SK-N-MC (cell line): ENCODE measurements at regions not wholly inside any gene's neighbourhood (a gene's known extent, or its start where the extent isn't known, plus 50 kb on each side); places are given as distances from the start of the nearest gene placed in this dataset.
"Not testable (repeated sequence)": the region's sequence is repeated elsewhere in the genome, so short reads cannot be mapped to it uniquely, and the experiment has no call there.

ENCODE experiments used
- DNase-seq: peaks from one replicate; pipeline ENCODE4 v3.0.0-alpha.2; 2011; ENCODE audit warnings: low read depth, low spot score
- H3K27ac ChIP-seq: fragments of 200-600 bp; sonication (generic); 2 replicates; pipeline ENCODE4 v1.5.1; 2016; ENCODE audit warnings: mixed run types
- H3K36me3 ChIP-seq: fragments of 200-600 bp; sonication (generic); 2 replicates; pipeline ENCODE4 v1.6.1; 2017; ENCODE audit warnings: antibody characterized with exemption, low read length, mixed read lengths; ENCODE audit not compliant: insufficient read depth
- H3K4me3 ChIP-seq: fragments of 200-600 bp; sonication (generic); 2 replicates; pipeline ENCODE4 v1.5.1; 2016
- H3K9ac ChIP-seq: fragments of 200-600 bp; sonication (generic); 2 replicates; pipeline ENCODE4 v1.8.0; 2017; ENCODE audit warnings: mixed run types, mixed read lengths; ENCODE audit not compliant: insufficient read length
- H3K9me3 ChIP-seq: fragments of 200-600 bp; sonication (generic); 2 replicates; pipeline ENCODE4 v1.6.1; 2017; ENCODE audit warnings: low read depth, mild to moderate bottlenecking, antibody characterized with exemption, low read length, moderate library complexity, mixed read lengths
- EZH2 ChIP-seq: fragments of 200-600 bp; sonication (generic); IDR thresholded peaks from one replicate; pipeline ENCODE4 v1.6.1; 2017; ENCODE audit warnings: antibody characterized with exemption
- FOXP2 ChIP-seq: optimal IDR thresholded peaks from 2 replicates; pipeline ENCODE3; 2011; ENCODE audit warnings: mild to moderate bottlenecking, moderate library complexity; ENCODE audit not compliant: insufficient read depth; ENCODE audit errors: extremely low read length, control extremely low read depth
- POLR2AphosphoS5 ChIP-seq: IDR thresholded peaks from 2 replicates; pipeline ENCODE4 v1.6.1; 2012; ENCODE audit warnings: mild to moderate bottlenecking, low read depth, low read length, borderline replicate concordance

DNA sequence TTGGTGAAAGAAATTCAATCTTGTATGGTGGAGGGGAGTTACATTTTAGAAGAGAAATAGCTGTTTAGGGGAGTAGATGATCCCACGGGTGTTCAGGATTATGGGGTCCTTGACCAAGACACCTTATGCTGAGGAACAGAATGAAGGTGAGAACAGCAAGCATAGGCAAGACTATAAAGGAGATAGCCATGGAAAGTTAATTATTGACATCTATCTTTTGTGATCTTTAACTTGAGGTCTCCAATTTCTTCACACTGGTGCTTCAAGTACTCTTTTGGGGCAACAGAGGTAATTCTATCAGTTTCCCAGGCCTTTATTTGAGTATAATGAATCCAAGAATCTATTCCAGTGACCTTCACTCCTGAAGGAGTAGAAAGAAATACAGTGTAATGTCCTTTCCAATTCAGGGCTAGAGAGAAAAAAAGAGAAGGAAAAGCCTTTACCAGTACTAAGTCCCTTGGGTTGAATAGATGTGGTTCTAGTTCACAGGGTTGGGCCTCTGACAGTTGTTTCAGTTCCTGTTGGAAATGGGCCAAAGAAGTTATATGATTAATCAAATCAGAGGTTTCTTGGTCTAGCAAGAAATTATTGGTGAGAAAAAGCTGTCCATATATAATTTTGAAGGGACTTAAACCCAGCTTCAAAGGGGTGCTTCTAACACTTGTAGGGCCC, 2104.1 kb upstream of the ACO1 start:
- no peak overlapping the region for H3K4me3 ChIP-seq
- no peak for TF ChIP-seq POLR2AphosphoS5
- TF ChIP-seq EZH2: no peak
- TF ChIP-seq FOXP2: no peak
- DNase-seq: no peak
- H3K27ac ChIP-seq: no peak overlapping the region
- H3K36me3 ChIP-seq: no peaks in the 10 kb centered on the region
- H3K9me3 ChIP-seq: no peaks in the 10 kb centered on the region
- H3K9ac ChIP-seq: no peak overlapping the region

GRCh38 chr9:30289435-30289834, 2095.0 kb upstream of the ACO1 start:
- no peak for DNase-seq
- Histone ChIP-seq H3K9ac (no peak overlapping the region), H3K9me3 (no peaks in the 10 kb centered on the region), H3K27ac (no peak overlapping the region), H3K4me3 (no peak overlapping the region), H3K36me3 (no peaks in the 10 kb centered on the region)
- no peak for TF ChIP-seq POLR2AphosphoS5
- no peak for TF ChIP-seq EZH2
- no peak for TF ChIP-seq FOXP2

DNA sequence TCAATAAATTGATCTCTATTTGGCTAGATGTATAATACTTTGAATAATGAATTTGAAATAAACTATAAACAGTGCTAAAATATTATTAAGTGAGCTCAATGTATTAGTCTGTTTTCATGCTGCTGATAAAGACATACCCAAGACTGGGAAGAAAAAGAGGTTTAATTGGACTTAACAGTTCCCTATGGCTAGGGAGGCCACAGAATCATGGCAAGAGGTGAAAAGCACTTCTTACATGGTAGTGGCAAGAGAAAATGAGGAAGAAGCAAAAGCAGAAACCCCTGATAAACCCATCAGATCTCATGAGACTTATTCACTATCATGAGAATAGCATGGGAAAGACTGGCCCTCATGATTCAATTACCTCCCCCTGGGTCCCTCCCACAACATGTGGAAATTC, 2092.4 kb upstream of the ACO1 start:
- not testable (repeated sequence) for H3K27ac ChIP-seq, DNase-seq, H3K9ac ChIP-seq, H3K4me3 ChIP-seq, H3K36me3 ChIP-seq, H3K9me3 ChIP-seq

GRCh38 chr9:30293231-30293630, 2091.2 kb upstream of the ACO1 start:
- DNase-seq: no peak
- Histone ChIP-seq H3K4me3 (no peak overlapping the region), H3K9me3 (no peaks in the 10 kb centered on the region), H3K36me3 (no peaks in the 10 kb centered on the region), H3K27ac (no peak overlapping the region), H3K9ac (no peak overlapping the region)
- TF ChIP-seq EZH2: no peak
- no peak for TF ChIP-seq POLR2AphosphoS5
- no peak for TF ChIP-seq FOXP2

GRCh38 chr9:30299126-30299780, 2085.2 kb upstream of the ACO1 start:
- Histone ChIP-seq H3K36me3 (no peaks in the 10 kb centered on the region), H3K9me3 (no peaks in the 10 kb centered on the region), H3K9ac (no peak overlapping the region), H3K27ac (no peak overlapping the region), H3K4me3 (no peak overlapping the region)
- no peak for DNase-seq
- TF ChIP-seq POLR2AphosphoS5: no peak
- no peak for TF ChIP-seq EZH2
- TF ChIP-seq FOXP2: no peak

GRCh38 chr9:30301271-30301963, 2083.0 kb upstream of the ACO1 start:
- no peak for DNase-seq
- no peak for TF ChIP-seq EZH2
- TF ChIP-seq POLR2AphosphoS5: no peak
- TF ChIP-seq FOXP2: no peak
- Histone ChIP-seq H3K9me3 (no peaks in the 10 kb centered on the region), H3K4me3 (no peak overlapping the region), H3K27ac (no peak overlapping the region), H3K36me3 (no peaks in the 10 kb centered on the region), H3K9ac (no peak overlapping the region)

- no peak overlapping the region for H3K4me3 ChIP-seq
- H3K9me3 ChIP-seq: no peaks in the 10 kb centered on the region
- no peak for DNase-seq
- H3K36me3 ChIP-seq: no peaks in the 10 kb centered on the region
- H3K9ac ChIP-seq: no peak overlapping the region
- TF ChIP-seq POLR2AphosphoS5 (no peak), FOXP2 (no peak), EZH2 (no peak)
- H3K27ac ChIP-seq: no peak overlapping the region
Measured at GRCh38 chr9:30310711-30311110, 2073.7 kb upstream of the ACO1 start.

- no peak overlapping the region for H3K9ac ChIP-seq
- no peak overlapping the region for H3K4me3 ChIP-seq
- no peaks in the 10 kb centered on the region for H3K9me3 ChIP-seq
- H3K36me3 ChIP-seq: no peaks in the 10 kb centered on the region
- no peak for TF ChIP-seq EZH2
- no peak for TF ChIP-seq FOXP2
- TF ChIP-seq POLR2AphosphoS5: no peak
- peak overlapping the region; percentile 94 for H3K27ac ChIP-seq
- DNase-seq: no peak
Measured at GRCh38 chr9:30329431-30329830, 2055.0 kb upstream of the ACO1 start.

DNA sequence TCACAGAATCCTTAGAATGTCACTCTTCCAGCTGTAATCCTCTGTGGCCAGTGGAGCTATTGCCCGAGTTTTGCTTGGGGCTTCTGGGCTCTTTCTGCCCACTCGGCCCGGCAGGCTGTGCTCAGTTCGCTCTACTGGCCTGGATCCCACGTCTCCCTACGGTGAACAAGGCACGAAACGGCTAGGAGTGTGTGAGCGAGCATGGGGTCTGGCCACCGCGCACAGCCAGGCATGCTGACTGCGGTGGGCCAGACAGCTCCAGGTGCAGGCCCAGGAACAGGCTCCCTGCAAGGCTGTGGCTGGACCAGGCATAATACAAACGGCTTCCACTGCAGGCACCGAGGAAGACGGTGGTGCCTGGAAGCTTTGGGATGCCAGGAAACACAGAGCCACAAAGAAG, 2035.5 kb upstream of the ACO1 start:
- H3K4me3 ChIP-seq: no peak overlapping the region
- no peak for DNase-seq
- no peaks in the 10 kb centered on the region for H3K36me3 ChIP-seq
- H3K9me3 ChIP-seq: no peaks in the 10 kb centered on the region
- no peak overlapping the region for H3K27ac ChIP-seq
- no peak for TF ChIP-seq POLR2AphosphoS5
- no peak overlapping the region for H3K9ac ChIP-seq
